Chondrocyte (in vitro differentiated cells): ENCODE measurements at regions not wholly inside any gene's neighbourhood (a gene's known extent, or its start where the extent isn't known, plus 50 kb on each side); places are given as distances from the start of the nearest gene placed in this dataset.

Experiments used
- DNase-seq: peaks from one replicate; pipeline ENCODE4 v3.0.0; 2021; ENCODE audit warnings: mixed read lengths, low spot score
- H3K27ac Mint-ChIP-seq: one replicate; pipeline ENCODE4 v1.8.0; 2021; ENCODE audit warnings: mild to moderate bottlenecking, moderate library complexity, mixed read lengths; ENCODE audit not compliant: unreplicated experiment
- H3K27me3 Mint-ChIP-seq: 2 replicates; pipeline ENCODE4 v1.8.0; 2021; ENCODE audit warnings: low read depth, mixed read lengths
- H3K36me3 Mint-ChIP-seq: 2 replicates; pipeline ENCODE4 v1.8.0; 2021; ENCODE audit warnings: low read depth, mixed read lengths
- H3K4me1 Mint-ChIP-seq: 2 replicates; pipeline ENCODE4 v1.8.0; 2021; ENCODE audit warnings: low read depth, mild to moderate bottlenecking, mixed read lengths
- H3K4me3 Mint-ChIP-seq: one replicate; pipeline ENCODE4 v1.8.0; 2021; ENCODE audit warnings: mild to moderate bottlenecking, moderate library complexity, mixed read lengths; ENCODE audit not compliant: unreplicated experiment
- H3K9me3 Mint-ChIP-seq: 2 replicates; pipeline ENCODE4 v1.8.0; 2021; ENCODE audit warnings: low read depth, mixed read lengths
- CTCF ChIP-seq: fragments of 200-600 bp; sonication (generic); IDR thresholded peaks from 2 replicates; pipeline ENCODE4 v1.5.0; 2021; ENCODE audit warnings: antibody characterized with exemption, mild to moderate bottlenecking, moderate library complexity

GRCh38 chr2:192298664-192299063, 103.9 kb upstream of the TMEFF2 start:
- Mint-ChIP-seq H3K9me3 (no peaks in the 10 kb centered on the region), H3K27ac (no peak overlapping the region), H3K4me3 (no peak overlapping the region), H3K36me3 (no peaks in the 10 kb centered on the region), H3K27me3 (no peaks in the 10 kb centered on the region), H3K4me1 (no peaks in the 10 kb centered on the region)
- TF ChIP-seq CTCF, result no peak
- no peak for DNase-seq

- DNase-seq, result no peak
- H3K9me3 Mint-ChIP-seq, result peaks cover 2% of the 10 kb centered on the region
- H3K27ac Mint-ChIP-seq, result no peak overlapping the region
- H3K36me3 Mint-ChIP-seq, result no peaks in the 10 kb centered on the region
- H3K27me3 Mint-ChIP-seq, result no peaks in the 10 kb centered on the region
- H3K4me3 Mint-ChIP-seq, result no peak overlapping the region
- H3K4me1 Mint-ChIP-seq, result no peaks in the 10 kb centered on the region
- no peak for TF ChIP-seq CTCF
Observed at GRCh38 chr2:192292478-192292877, 97.7 kb upstream of the TMEFF2 start.

- Mint-ChIP-seq H3K4me3 (no peak overlapping the region), H3K9me3 (peaks cover 2% of the 10 kb centered on the region), H3K4me1 (no peaks in the 10 kb centered on the region), H3K27me3 (no peaks in the 10 kb centered on the region), H3K36me3 (no peaks in the 10 kb centered on the region), H3K27ac (no peak overlapping the region)
- no peak for TF ChIP-seq CTCF
- no peak for DNase-seq
Observed at GRCh38 chr2:192288295-192288694, 93.6 kb upstream of the TMEFF2 start.

GRCh38 chr2:192286093-192286701, 91.5 kb upstream of the TMEFF2 start:
- no peak for DNase-seq
- H3K36me3 Mint-ChIP-seq, result no peaks in the 10 kb centered on the region

GRCh38 chr2:192283450-192283849, 88.7 kb upstream of the TMEFF2 start:
- H3K27ac Mint-ChIP-seq, result no peak overlapping the region
- H3K36me3 Mint-ChIP-seq, result no peaks in the 10 kb centered on the region
- H3K9me3 Mint-ChIP-seq, result peaks cover 2% of the 10 kb centered on the region
- H3K4me3 Mint-ChIP-seq, result no peak overlapping the region
- TF ChIP-seq CTCF, result no peak
- no peaks in the 10 kb centered on the region for H3K4me1 Mint-ChIP-seq
- DNase-seq, result no peak
- H3K27me3 Mint-ChIP-seq, result no peaks in the 10 kb centered on the region

More at GRCh38 chr2:192286093-192286701, 91.5 kb upstream of the TMEFF2 start:
- Mint-ChIP-seq H3K27ac (no peak overlapping the region), H3K4me3 (no peak overlapping the region), H3K27me3 (no peaks in the 10 kb centered on the region), H3K4me1 (no peaks in the 10 kb centered on the region), H3K9me3 (no peaks in the 10 kb centered on the region)
- TF ChIP-seq CTCF, result peak; percentile 86
